HUDEP-2 (cell line): ENCODE measurements at regions not wholly inside any gene's neighbourhood (a gene's known extent, or its start where the extent isn't known, plus 50 kb on each side); places are given as distances from the start of the nearest gene placed in this dataset.

ENCODE experiments used
- DNase-seq, 76 experiments: peaks; one replicate each; lab custom pipeline; 2025; ENCODE audit not compliant: unreplicated experiment in 76 of 76; lab: John Stamatoyannopoulos, UW

DNA sequence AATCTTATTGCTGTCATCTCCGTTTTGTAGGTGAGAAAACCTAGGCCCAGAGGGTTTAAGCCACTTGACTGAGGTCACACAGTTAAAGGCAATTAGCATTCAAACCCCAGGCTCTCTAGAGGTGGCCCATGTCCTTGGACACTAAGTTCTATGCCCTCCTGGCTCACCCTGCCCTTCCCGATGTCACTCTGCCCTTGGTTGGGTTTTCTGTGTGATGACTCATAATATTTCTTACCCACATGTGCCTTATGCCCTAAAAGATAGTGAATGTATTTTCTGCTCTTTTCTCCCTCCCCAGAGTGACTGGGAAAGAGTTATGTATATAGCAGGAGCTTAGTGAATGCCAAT, 174.5 kb upstream of the PITX1 start:
- DNase-seq, result peak in 31 of 76 experiments; percentile 10 to 67 (median 26)

DNA sequence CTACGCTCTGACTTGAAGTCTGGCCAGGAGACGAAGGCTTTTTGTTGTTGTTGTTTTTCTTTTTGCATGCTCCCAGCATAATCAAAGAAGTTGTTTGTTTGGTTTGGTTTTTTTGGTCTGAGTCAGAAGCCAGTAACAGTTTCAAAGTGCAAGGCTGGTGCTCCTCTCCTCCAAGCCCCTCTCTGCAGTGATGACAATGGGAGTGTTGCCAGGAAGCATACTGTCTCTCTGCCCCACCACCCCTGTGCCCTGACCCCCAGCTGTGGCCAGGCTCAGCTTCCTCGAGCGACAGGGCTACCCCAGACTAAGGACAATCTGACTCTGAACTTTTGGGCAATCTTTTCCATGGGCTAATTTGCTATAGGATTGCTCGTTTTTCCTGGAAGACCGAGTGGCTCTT, 173.8 kb upstream of the PITX1 start:
- no peak for DNase-seq

DNA sequence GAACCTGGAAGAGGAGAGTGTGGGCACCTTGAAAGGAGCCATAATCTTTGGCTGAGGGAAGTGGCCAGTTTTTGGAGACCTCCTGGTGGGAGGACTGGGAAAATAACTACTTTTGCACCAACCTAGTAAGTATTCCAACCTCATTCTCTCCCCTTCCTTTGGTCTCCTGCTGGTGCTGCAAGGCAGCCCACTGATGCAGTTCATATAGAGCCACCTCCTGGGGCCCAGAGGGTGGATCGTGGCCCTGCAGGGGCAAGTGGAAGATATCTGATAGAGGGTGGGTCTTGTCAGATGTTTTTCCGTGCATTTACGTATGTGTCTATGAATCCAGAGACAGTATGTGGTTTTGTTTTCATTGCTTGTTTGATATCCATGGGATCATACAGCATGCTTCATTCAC, 172.8 kb upstream of the PITX1 start:
- DNase-seq, result no peak

DNA sequence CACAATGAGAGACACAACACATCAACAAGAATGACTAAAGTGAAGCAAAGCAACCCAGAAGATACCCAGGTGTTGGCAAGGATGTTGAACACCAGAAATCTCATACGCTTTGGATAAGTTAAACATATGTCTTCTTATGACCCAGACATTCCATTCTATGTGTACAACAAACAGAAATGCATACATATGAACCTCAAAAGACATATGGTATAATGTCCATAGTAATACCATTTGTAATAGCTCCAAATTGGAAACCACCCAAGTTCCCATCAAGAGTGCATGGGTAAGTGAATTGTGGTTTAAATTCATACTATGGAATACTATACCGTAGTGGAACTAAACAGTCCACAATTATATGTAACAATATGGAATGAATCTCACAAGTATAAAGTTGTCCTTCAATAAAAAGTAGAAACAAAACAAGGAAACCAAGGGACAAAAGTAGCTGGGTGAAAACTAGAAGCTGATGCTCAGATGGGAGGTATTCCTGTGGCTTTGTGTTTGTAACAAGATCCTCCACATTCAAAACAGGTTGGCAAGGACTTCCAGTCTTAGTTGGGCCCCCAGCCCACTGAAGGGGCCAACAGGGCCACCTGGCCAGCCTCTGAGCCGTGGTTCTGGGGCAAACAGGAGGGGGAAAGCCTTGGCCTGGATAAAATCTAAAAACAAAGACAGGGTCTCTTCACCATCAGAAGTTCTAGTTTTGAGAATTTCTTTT, 171.8 kb upstream of the PITX1 start:
- DNase-seq, result no peak

- DNase-seq, result peak in 11 of 76 experiments; percentile 5 to 52 (median 22)
Measured at GRCh38 chr5:135204151-135204600, 170.1 kb upstream of the PITX1 start.

DNA sequence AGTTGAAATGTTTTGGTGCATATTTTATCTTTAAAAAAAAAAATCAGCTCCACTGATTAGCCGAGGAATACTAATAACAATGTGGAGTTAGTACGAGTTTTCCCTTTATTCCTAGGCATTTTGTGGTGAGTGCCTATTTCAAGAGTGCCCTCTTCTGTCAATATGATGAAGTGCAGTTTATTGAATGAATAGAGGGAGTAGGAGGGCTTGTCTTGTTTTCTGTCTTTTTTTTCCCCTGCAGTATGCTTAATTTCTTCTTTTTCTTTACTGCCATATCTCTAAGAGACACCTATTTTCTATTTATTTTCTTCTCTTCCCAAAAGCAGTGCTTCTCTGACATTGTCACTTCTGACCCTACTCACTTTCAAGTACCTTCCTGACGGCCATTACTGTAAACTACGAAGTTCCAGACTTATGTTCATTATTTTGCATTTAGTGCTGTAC, 169.6 kb upstream of the PITX1 start:
- peak in 24 of 76 experiments; percentile 9 to 57 (median 32) for DNase-seq

GRCh38 chr5:135203019-135203418, 169.0 kb upstream of the PITX1 start:
- no peak for DNase-seq

DNA sequence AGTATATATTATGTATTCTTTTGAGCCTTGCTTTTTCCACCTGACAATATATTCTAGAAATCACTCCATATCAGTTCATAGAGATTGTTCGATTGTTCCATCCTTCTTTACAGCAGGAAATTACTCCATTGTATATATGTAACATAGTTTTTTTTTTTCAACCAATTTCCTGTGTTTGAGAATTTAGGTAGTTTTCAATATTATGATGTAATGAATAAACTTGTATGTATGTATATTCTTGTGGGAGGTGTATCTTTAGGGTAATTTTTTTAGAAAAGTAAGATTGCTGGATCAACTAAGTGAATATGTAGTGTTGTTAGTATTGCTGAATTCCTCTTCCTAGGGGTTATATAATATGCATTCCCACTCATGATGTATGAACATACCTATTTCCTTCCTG, 165.9 kb upstream of the PITX1 start:
- no peak for DNase-seq

DNA sequence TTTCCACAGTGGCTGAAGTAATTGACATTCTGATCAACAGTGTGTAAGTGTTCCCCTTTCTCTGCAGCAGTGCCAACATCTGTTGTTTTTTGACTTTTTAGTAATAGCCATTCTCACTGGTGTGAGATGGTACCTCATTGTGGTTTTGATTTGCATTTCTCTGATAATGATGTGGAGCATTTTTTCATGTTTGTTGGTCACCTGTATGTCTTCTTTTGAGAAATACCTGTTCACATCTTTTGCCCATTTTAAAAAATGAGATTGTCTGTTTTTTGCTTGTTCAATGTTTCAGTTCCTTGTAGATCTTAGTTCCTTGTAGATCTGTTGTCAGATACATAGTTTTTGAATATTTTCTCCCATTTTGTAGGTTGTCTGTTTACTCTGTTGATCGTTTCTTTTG, 162.5 kb upstream of the PITX1 start:
- DNase-seq, result no peak

DNA sequence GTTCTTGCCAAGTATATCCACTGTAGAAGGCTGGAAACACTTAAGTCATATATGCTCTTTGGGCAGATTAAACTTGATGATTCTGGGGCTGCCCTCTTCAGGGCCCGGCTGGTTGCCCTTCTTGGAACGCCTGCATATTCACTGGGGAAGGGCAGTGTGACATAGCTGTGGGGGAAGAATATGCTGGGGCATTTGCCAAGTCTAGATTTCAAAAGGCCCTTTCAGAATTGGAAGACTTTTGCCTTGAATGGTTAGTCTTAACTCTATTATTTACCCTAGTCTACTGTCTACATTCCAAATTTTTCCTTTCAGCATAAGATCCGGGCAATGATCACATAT, 161.2 kb upstream of the PITX1 start:
- peak in 9 of 76 experiments; percentile 24 to 52 (median 33) for DNase-seq

DNA sequence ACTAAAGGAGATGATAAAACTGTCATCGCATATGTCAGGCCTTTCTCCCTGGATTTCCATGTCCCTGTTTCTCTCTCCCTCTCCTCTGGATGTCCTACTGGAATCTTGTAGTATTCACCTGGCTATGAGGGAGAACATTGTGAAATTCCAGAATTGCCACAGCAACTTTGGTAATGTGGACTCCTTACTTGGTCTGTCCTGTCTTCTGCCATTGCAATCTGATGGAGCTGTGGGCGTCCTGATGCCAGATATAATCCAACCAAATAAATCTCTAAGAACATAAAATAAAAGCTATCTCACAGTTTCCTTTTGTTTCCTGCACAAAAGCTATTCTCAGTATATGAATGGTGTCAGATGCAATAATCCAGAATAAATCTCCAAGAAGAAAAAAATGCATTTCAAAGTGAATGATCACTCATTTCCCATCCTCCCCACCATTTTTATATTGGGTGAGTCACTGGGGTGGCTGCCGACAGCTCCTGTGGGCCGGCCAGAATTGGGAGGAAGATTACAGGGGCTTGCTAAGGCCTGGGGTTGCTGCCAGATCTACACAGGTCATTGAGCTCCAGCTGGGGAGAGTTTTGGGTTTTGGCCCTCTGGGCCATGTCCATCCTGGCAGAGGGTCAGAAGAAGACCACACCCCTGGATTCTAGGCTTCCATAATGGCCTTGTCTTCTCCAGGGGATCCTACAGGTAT, 160.7 kb upstream of the PITX1 start:
- DNase-seq, result peak in 19 of 76 experiments; percentile 11 to 57 (median 33)

- DNase-seq, result no peak
Measured at GRCh38 chr5:135194126-135194488, 160.1 kb upstream of the PITX1 start.

DNA sequence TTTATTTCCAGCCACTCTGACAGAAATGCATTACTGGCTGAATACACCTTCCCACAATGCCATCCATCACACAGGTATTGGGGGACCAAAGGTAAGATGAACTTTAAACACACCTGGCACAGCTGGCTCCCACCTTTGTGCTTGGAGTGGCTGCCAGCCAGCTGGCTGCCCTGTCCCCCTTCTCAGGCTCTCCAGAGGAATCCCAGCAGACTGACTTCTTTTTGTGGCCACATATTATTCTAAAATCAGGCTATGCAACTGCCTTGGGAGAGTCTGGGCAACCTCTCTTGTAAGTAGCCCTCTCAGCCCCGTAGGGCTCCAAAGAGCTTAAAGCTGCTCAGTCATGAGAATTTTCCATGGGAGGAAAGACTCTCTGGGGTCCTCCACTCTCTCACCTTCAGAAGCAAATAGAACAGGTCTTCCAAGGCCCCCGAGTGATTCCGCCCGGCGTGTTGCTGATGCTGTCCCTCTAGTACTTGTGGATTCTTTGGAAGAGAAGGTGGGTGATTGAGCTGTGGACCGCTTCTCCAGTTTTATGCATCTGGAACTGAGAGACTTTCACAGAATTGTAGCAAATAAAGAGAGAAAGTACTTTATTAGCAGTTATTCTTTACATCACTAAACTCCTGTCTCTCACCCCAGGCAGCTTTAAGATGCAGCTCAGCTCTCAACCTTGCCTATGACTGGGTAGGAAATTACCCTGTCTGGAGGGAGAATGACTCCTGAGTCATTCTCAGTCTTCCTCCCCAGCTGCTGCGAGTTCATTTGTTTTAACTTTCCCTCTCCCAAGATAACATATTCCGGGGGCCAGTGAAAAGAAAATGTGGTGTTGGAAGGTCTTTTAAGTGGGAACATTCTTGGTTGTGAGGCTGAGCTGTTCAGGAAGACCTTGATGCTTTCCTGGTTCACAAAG, 159.4 kb upstream of the PITX1 start:
- no peak for DNase-seq

- DNase-seq, result peak in 58 of 76 experiments; percentile 12 to 89 (median 50)
Measured at GRCh38 chr5:135192351-135192750, 158.3 kb upstream of the PITX1 start.

DNA sequence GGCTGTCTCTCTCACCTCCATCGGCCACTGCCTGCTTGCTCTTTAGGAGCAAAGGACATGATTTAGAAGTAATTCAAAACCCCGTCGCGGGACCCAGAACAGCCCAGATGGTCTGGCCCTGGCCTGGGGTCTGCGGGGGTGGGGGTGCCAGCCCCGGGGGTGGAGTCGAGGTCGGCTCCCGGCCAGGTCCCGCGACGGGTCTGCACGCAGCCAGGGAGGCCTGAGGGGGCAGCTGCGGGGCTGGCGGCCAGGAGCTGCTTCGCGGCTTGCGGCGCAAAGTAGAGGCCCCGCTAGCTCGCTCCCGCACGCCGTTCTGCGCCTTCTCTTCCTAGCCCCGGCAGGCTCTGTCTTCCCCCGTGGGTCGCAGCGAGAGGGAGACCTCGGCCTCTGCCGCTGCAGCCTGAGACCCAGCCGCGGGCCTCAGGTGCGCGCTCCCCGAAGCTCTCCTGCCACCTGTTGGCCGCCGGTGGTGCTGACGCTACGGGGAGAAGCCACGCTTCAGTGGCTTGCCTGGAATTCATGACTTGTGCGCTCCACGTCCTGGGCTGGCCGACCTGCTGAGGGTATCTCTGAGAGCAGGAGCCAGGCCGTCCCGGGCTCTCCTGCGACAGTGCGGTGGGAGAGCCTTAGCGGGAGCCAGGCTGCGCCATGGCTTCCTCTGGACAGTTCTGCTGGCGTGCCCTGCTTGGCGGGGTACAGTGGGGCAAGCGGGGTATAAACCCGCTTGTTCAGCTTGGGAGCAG, 157.2 kb upstream of the PITX1 start:
- peak in 66 of 76 experiments; percentile 22 to 86 (median 62) for DNase-seq

- no peak for DNase-seq
Measured at GRCh38 chr5:135190416-135191083, 156.5 kb upstream of the PITX1 start.

DNA sequence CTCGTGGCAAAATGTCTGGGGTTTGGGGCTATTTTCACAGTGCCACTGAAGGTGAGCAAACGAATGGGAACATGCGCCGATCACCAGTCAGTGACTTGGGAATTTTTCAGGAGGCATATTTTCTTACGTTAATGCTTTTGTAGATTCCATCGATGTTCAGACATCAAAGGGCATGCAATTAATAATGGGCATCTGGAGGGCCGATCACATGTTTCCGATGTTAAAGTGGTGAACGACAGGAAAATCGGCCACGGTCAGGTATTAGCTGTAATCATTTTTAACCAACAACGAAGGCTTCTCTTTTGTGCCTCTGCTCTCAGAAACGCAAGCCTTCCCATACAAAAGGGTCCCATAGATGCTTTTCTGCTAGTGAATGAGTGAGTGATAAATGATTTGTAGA, 155.0 kb upstream of the PITX1 start:
- no peak for DNase-seq

GRCh38 chr5:135188233-135188914, 154.3 kb upstream of the PITX1 start:
- no peak for DNase-seq
